H1 (cell line): ENCODE measurements at regions not wholly inside any gene's neighbourhood (a gene's known extent, or its start where the extent isn't known, plus 50 kb on each side); places are given as distances from the start of the nearest gene placed in this dataset.

ENCODE experiments used
- CTCF ChIA-PET: fragments of 300-600 bp; sonication (Branson Sonifier 250); formaldehyde crosslinking; loops from one replicate; lab custom pipeline; 2021; ENCODE audit not compliant: partially characterized antibody; lab: Charles Lee
- POLR2A ChIA-PET: fragments of 300-600 bp; sonication (Branson Sonifier 250); formaldehyde crosslinking; loops from one replicate; lab custom pipeline; 2021; ENCODE audit warnings: inconsistent platforms; ENCODE audit not compliant: partially characterized antibody; lab: Charles Lee
- DNase-seq, 2 experiments: peaks; one replicate each; pipeline versions ENCODE4 v3.0.0 to v3.0.0-alpha.2; 2010 to 2022; ENCODE audit warnings: low spot score in 2 of 2, low read depth in 1 of 2, mixed read lengths in 1 of 2
- FAIRE-seq: peaks from 2 replicates; lab custom pipeline; 2011; peaks lifted over from hg19 to GRCh38; lab: Jason Lieb, UNC
- H2AFZ ChIP-seq: 2 replicates; pipeline ENCODE4 v1.8.1; 2012; ENCODE audit warnings: low read length, inconsistent platforms
- H2AK5ac ChIP-seq: 2 replicates; pipeline ENCODE4 v1.6.1; 2013; ENCODE audit warnings: low read depth, low read length
- H2BK120ac ChIP-seq: replicated peaks from 2 replicates; pipeline ENCODE3; 2013; ENCODE audit warnings: low read depth, low read length, inconsistent platforms
- H2BK12ac ChIP-seq: 2 replicates; pipeline ENCODE4 v1.6.1; 2013; ENCODE audit warnings: low read depth, low read length
- H2BK15ac ChIP-seq: 2 replicates; pipeline ENCODE4 v1.6.1; 2013; ENCODE audit warnings: low read length
- H2BK20ac ChIP-seq: 2 replicates; pipeline ENCODE4 v1.6.1; 2013; ENCODE audit warnings: low read length
- H2BK5ac ChIP-seq: 2 replicates; pipeline ENCODE4 v1.6.1; 2013; ENCODE audit warnings: low read depth, low read length
- H3K14ac ChIP-seq: 2 replicates; pipeline ENCODE4 v1.6.1; 2013; ENCODE audit warnings: inconsistent platforms; ENCODE audit not compliant: insufficient read length
- H3K18ac ChIP-seq: 2 replicates; pipeline ENCODE4 v1.6.1; 2013; ENCODE audit warnings: low read length; ENCODE audit errors: extremely low read depth
- H3K23ac ChIP-seq: 2 replicates; pipeline ENCODE4 v1.6.1; 2013; ENCODE audit warnings: inconsistent platforms; ENCODE audit not compliant: insufficient read length
- H3K23me2 ChIP-seq: 2 replicates; pipeline ENCODE4 v1.6.1; 2013; ENCODE audit warnings: low read depth, low read length
- H3K27ac ChIP-seq: 2 replicates; pipeline ENCODE4 v1.6.1; 2011; ENCODE audit warnings: low read depth, low read length, inconsistent platforms
- H3K27me3 ChIP-seq, 4 experiments: replicated peaks in 1 of 4; 1 replicate in 1 of 4; 2 replicates in 3 of 4; pipeline versions ENCODE4 v1.6.1 to v1.8.1; 2011 to 2013; ENCODE audit warnings: low read length in 3 of 4, mild to moderate bottlenecking in 3 of 4, inconsistent platforms in 2 of 4, mixed read lengths in 2 of 4, moderate library complexity in 1 of 4; ENCODE audit not compliant: control insufficient read depth in 3 of 4, insufficient read depth in 3 of 4; ENCODE audit errors: extremely low read depth in 1 of 4
- H3K36me3 ChIP-seq, 4 experiments: 2 replicates each; pipeline versions ENCODE4 v1.6.1 to v1.8.1; 2011 to 2013; ENCODE audit warnings: mild to moderate bottlenecking in 4 of 4, low read length in 3 of 4, moderate library complexity in 2 of 4, control low read depth in 1 of 4, inconsistent platforms in 1 of 4; ENCODE audit not compliant: insufficient read depth in 4 of 4, control insufficient read depth in 2 of 4
- H3K4ac ChIP-seq: replicated peaks from 2 replicates; pipeline ENCODE3; 2013; ENCODE audit warnings: low read length, low read depth, mixed read lengths, inconsistent platforms; ENCODE audit not compliant: insufficient read length
- H3K4me1 ChIP-seq, 4 experiments: replicated peaks in 1 of 4; 1 replicate in 1 of 4; 2 replicates in 3 of 4; pipeline versions ENCODE4 v1.6.1 to v1.8.1; 2011 to 2013; ENCODE audit warnings: low read length in 3 of 4, inconsistent platforms in 2 of 4, mixed read lengths in 1 of 4; ENCODE audit not compliant: insufficient read depth in 4 of 4, control insufficient read depth in 3 of 4
- H3K4me2 ChIP-seq, 2 experiments: 2 replicates each; pipeline versions ENCODE4 v1.6.1 to v1.8.1; 2011 to 2013; ENCODE audit warnings: low read depth in 2 of 2, low read length in 2 of 2, control low read depth in 1 of 2, inconsistent platforms in 1 of 2, mild to moderate bottlenecking in 1 of 2; ENCODE audit not compliant: insufficient read depth in 1 of 2
- H3K4me3 ChIP-seq, 4 experiments: fragments of 200-600, 300-600 bp in 1 of 4; sonication (generic), shearing (Covaris generic), sonication (Bioruptor Twin) in 1 of 4; 2 replicates each; pipeline versions ENCODE4 v1.5.1 to v1.8.1; 2011 to 2016; ENCODE audit warnings: low read length in 4 of 4, low read depth in 3 of 4, control low read depth in 2 of 4, inconsistent platforms in 2 of 4, mild to moderate bottlenecking in 2 of 4, mixed read lengths in 1 of 4, moderate library complexity in 1 of 4; ENCODE audit not compliant: insufficient read depth in 2 of 4; ENCODE audit errors: extremely low read depth in 1 of 4
- H3K56ac ChIP-seq: replicated peaks from 2 replicates; pipeline ENCODE3; 2013; ENCODE audit warnings: low read depth, mild to moderate bottlenecking, mixed read lengths, low read length, inconsistent platforms; ENCODE audit not compliant: insufficient read length
- H3K79me1 ChIP-seq: 2 replicates; pipeline ENCODE4 v1.6.1; 2013; ENCODE audit warnings: low read depth, low read length, control low read depth
- H3K79me2 ChIP-seq, 2 experiments: 2 replicates each; pipeline versions ENCODE4 v1.6.1 to v1.8.1; 2012 to 2013; ENCODE audit warnings: low read length in 2 of 2, mild to moderate bottlenecking in 2 of 2, inconsistent platforms in 1 of 2; ENCODE audit not compliant: insufficient read depth in 2 of 2, control insufficient read depth in 1 of 2
- H3K9ac ChIP-seq, 4 experiments: replicated peaks in 1 of 4; 1 replicate in 1 of 4; 2 replicates in 3 of 4; pipeline versions ENCODE4 v1.6.1 to v1.8.1; 2011 to 2013; ENCODE audit warnings: low read depth in 3 of 4, low read length in 3 of 4, control low read depth in 2 of 4, mild to moderate bottlenecking in 2 of 4, moderate library complexity in 2 of 4, inconsistent platforms in 1 of 4; ENCODE audit errors: extremely low read depth in 1 of 4
- H3K9me3 ChIP-seq, 2 experiments: 2 replicates each; pipeline versions ENCODE4 v1.6.1 to v1.8.1; 2012 to 2013; ENCODE audit warnings: mild to moderate bottlenecking in 2 of 2, moderate library complexity in 2 of 2, control low read depth in 1 of 2, inconsistent platforms in 1 of 2, low read depth in 1 of 2, low read length in 1 of 2, mixed read lengths in 1 of 2; ENCODE audit not compliant: insufficient read depth in 2 of 2
- H4K20me1 ChIP-seq, 2 experiments: replicated peaks in 1 of 2; 2 replicates each; pipeline versions ENCODE3 to v1.8.1; 2011 to 2013; ENCODE audit warnings: inconsistent platforms in 2 of 2, low read length in 2 of 2, mild to moderate bottlenecking in 1 of 2; ENCODE audit not compliant: insufficient read depth in 2 of 2, control insufficient read depth in 1 of 2
- H4K5ac ChIP-seq: 2 replicates; pipeline ENCODE4 v1.6.1; 2013; ENCODE audit warnings: low read length, low read depth, mixed read lengths, inconsistent platforms; ENCODE audit not compliant: insufficient read length
- H4K8ac ChIP-seq: 2 replicates; pipeline ENCODE4 v1.8.0; 2013; ENCODE audit warnings: mild to moderate bottlenecking, moderate library complexity, low read length, inconsistent platforms; ENCODE audit not compliant: insufficient read depth; ENCODE audit errors: extremely low read depth
- H4K91ac ChIP-seq: replicated peaks from 2 replicates; pipeline ENCODE3; 2013; ENCODE audit warnings: low read length, mixed read lengths, inconsistent platforms; ENCODE audit not compliant: insufficient read length
- CBX5 ChIP-seq: fragments of 300-800, 300-1000 bp; sonication (generic); IDR thresholded peaks from 2 replicates; pipeline ENCODE4 v1.7.1; 2016; ENCODE audit warnings: antibody characterized with exemption, low read length, low read depth
- CHD1 ChIP-seq: IDR thresholded peaks from 2 replicates; pipeline ENCODE4 v1.6.1; 2012; ENCODE audit warnings: low read depth, low read length, improper control_type of control experiment
- FOSL1 ChIP-seq: IDR thresholded peaks from 2 replicates; pipeline ENCODE4 v1.6.1; 2011; ENCODE audit warnings: mild to moderate bottlenecking, low read depth, low read length, moderate library complexity; ENCODE audit not compliant: insufficient read depth
- RFX5 ChIP-seq: IDR thresholded peaks from 2 replicates; pipeline ENCODE4 v1.6.1; 2011; ENCODE audit warnings: low read depth, low read length, improper control_type of control experiment, borderline replicate concordance
- WGBS, 2 experiments: shearing (Covaris generic) in 1 of 2; methylation state at CpG; one replicate each; pipeline versions ENCODE4 v1.1.6 to v1.1.7; 2013 to 2015; ENCODE audit warnings: low lambda C conversion rate in 2 of 2, mixed read lengths in 2 of 2, inconsistent platforms in 1 of 2, low coverage in 1 of 2, missing lambda C conversion rate in 1 of 2; ENCODE audit not compliant: insufficient replicate concordance in 2 of 2, insufficient coverage in 1 of 2, insufficient read length in 1 of 2; ENCODE audit errors: extremely low coverage in 1 of 2, missing lambda C conversion rate in 1 of 2; 5-methylcytosine and 5-hydroxymethylcytosine counted together
- TF ChIP-seq, protein P1 (sequence below): IDR thresholded peaks from 2 replicates; pipeline ENCODE4 v1.6.1; 2011; ENCODE audit warnings: low read depth, mild to moderate bottlenecking, low read length; ENCODE audit not compliant: insufficient read depth

DNA sequence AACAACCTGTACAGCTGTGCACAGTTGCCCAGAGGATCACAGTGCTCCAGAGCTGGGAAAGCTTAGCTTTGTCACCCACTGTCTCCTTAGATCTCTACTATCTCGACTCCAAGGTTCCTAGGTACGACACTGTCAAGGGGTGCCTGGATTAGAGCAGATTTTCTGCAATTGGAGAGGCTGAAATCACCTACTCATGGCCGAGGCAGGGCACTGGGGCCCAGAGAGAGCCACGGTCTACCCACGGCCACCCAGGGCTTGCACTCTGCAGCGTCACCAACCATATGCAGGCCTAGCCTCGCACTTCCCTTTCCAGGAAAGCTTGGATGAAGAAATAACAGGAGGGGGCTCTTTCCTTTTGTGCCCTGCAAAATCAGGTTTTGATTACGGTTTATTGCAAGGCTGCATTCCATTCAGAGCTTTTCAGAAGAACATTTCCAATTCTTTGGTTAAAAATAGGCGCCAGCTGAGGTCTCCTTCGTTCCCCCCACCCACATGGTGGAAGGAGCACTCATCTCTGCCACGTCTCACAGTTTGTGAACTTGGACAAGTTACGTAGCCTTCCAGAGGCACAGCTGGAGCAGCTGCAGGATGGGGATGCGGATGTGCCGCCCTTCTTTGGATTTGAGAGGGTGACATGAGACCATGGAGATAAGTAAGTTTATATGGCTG lies 80.0 kb downstream of the IRX5 start:
- CTCF ChIA-PET, result interaction anchor here (1.0 to 2.5 kb wide), 2 partner anchors 11 to 24 kb away, joined by 6 to 15 read pairs; no protein-coding TSS in a partner anchor
- Histone ChIP-seq H3K4ac (no peak overlapping the region), H2BK12ac (no peak overlapping the region), H3K4me1 (no peaks in the 10 kb centered on the region), H3K27ac (no peak overlapping the region), H3K4me3 (no peak overlapping the region), H3K56ac (no peak overlapping the region), H3K23me2 (no peaks in the 10 kb centered on the region), H2AK5ac (no peak overlapping the region), H3K9ac (no peak overlapping the region), H2BK5ac (no peak overlapping the region), H3K36me3 (no peaks in the 10 kb centered on the region), H4K5ac (no peak overlapping the region), H4K8ac (no peak overlapping the region), H3K79me2 (no peaks in the 10 kb centered on the region), H3K79me1 (no peaks in the 10 kb centered on the region), H3K23ac (no peak overlapping the region), H3K18ac (no peak overlapping the region), H4K20me1 (no peaks in the 10 kb centered on the region), H2BK15ac (no peak overlapping the region), H3K27me3 (no peaks in the 10 kb centered on the region), H4K91ac (no peak overlapping the region), H2BK120ac (no peak overlapping the region), H2BK20ac (no peak overlapping the region), H3K14ac (no peak overlapping the region), H2AFZ (no peak overlapping the region), H3K9me3 (no peaks in the 10 kb centered on the region), H3K4me2 (no peak overlapping the region)
- no peak for DNase-seq
- FAIRE-seq, result no peak
- WGBS, 2 experiments, result 80% methylated on average over 14 of the region's 14 CpGs; no CpG with 5 or more reads in 1 of the 2 experiments
- POLR2A ChIA-PET, result interaction anchor here (0.9 kb wide), 1 partner anchor 33 kb away, joined by 3 read pairs; no protein-coding TSS in a partner anchor
- no peak for TF ChIP-seq RFX5
- TF ChIP-seq CBX5, result no peak
- TF ChIP-seq, protein P1, sequence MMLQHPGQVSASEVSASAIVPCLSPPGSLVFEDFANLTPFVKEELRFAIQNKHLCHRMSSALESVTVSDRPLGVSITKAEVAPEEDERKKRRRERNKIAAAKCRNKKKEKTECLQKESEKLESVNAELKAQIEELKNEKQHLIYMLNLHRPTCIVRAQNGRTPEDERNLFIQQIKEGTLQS, result no peak
- no peak for TF ChIP-seq CHD1
- no peak for TF ChIP-seq FOSL1
